ENCODE measurements at regions not wholly inside any gene's neighbourhood (a gene's known extent, or its start where the extent isn't known, plus 50 kb on each side); places are given as distances from the start of the nearest gene placed in this dataset.

- TF ChIP-seq, protein P1, sequence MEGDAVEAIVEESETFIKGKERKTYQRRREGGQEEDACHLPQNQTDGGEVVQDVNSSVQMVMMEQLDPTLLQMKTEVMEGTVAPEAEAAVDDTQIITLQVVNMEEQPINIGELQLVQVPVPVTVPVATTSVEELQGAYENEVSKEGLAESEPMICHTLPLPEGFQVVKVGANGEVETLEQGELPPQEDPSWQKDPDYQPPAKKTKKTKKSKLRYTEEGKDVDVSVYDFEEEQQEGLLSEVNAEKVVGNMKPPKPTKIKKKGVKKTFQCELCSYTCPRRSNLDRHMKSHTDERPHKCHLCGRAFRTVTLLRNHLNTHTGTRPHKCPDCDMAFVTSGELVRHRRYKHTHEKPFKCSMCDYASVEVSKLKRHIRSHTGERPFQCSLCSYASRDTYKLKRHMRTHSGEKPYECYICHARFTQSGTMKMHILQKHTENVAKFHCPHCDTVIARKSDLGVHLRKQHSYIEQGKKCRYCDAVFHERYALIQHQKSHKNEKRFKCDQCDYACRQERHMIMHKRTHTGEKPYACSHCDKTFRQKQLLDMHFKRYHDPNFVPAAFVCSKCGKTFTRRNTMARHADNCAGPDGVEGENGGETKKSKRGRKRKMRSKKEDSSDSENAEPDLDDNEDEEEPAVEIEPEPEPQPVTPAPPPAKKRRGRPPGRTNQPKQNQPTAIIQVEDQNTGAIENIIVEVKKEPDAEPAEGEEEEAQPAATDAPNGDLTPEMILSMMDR (IDR thresholded peaks at IDR 0.05; ENCODE audit: low read depth, low read length), result no peak
- no peak for DNase-seq (ENCODE audit: low read depth, low spot score)
- in situ Hi-C loops (cut with HindIII; ENCODE audit: low sequenced_read_pairs), result no loop called here
- H3K4me3 ChIP-seq (ENCODE audit: low read depth, low read length), result no peak overlapping the region
Observed at GRCh38 chr21:38036016-38036415, 119.8 kb upstream of the KCNJ6 start.

GRCh38 chr21:38037416-38037815 is 121.2 kb upstream of the KCNJ6 start:
- TF ChIP-seq, protein P1 (IDR thresholded peaks at IDR 0.05; ENCODE audit: low read depth, low read length), result no peak
- no peak for DNase-seq (ENCODE audit: low read depth, low spot score)
- no peak overlapping the region for H3K4me3 ChIP-seq (ENCODE audit: low read depth, low read length)
- in situ Hi-C loops (cut with HindIII; ENCODE audit: low sequenced_read_pairs), result no loop called here

DNA sequence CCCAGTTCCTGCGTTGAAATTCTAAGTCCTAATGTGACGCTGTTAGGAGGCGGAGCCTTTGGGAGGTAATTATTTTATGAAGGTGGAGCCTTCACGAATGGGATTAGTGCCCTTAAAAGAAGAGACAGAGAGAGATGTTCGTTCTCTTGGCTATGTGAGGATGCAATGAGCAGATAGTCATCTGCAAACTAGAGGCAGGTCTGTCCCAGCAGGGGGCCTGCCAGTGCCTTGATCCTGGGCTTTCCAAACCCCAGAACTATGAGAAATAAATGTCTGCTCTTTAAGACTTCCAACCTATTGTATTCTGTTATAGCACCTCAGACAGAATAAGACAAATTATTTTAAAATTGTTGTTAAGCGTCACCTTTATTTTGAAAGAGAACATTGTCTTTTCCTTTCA is 123.1 kb upstream of the KCNJ6 start:
- no peak for DNase-seq (ENCODE audit: low read depth, low spot score)
- in situ Hi-C loops (cut with HindIII; ENCODE audit: low sequenced_read_pairs), result no loop called here
- H3K4me3 ChIP-seq (ENCODE audit: low read depth, low read length), result no peak overlapping the region
- TF ChIP-seq, protein P1 (IDR thresholded peaks at IDR 0.05; ENCODE audit: low read depth, low read length), result no peak

DNA sequence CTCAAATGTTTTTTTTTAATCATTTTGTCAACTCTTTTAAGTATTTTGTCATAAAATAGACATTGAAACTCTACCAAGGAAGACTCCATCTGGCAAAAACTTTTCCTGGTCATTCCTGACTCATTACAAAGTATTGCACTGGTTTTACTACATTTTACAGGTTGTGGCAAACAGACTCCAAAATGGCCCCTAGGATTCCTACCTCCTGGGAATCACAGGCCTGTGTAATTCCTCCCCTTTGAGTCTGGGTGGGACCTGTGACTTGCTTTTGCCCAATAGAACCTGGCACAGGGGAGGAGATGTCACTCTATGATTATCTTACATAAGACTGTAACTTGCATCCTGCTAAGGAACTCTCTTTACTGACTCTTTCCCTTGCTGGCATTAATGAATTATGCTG is 123.6 kb upstream of the KCNJ6 start:
- TF ChIP-seq, protein P1 (IDR thresholded peaks at IDR 0.05; ENCODE audit: low read depth, low read length), result no peak
- DNase-seq (ENCODE audit: low read depth, low spot score), result no peak
- H3K4me3 ChIP-seq (ENCODE audit: low read depth, low read length), result no peak overlapping the region
- in situ Hi-C loops (cut with HindIII; ENCODE audit: low sequenced_read_pairs), result no loop called here

DNA sequence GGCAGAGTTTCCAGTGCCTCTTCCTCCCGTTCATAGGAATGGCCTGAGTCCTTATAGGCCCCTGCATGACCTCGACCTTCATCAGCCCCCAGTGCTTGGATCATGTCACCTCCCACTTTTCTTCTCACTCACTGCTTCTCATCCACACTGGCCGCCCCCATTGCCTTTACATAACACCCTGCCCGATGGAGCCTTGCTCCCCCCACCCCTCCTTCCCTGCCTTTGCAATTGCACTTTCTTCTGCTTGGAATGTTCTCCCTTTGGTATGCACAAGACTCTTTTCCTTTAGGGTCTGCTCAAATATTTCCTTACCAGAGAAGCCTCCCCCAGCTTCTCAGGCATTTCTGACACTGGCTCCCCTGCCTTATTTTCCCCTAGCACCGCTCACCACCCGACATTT is 125.2 kb upstream of the KCNJ6 start:
- TF ChIP-seq, protein P1 (IDR thresholded peaks at IDR 0.05; ENCODE audit: low read depth, low read length), result no peak
- in situ Hi-C loops (cut with HindIII; ENCODE audit: low sequenced_read_pairs), result no loop called here
- no peak for DNase-seq (ENCODE audit: low read depth, low spot score)
- H3K4me3 ChIP-seq (ENCODE audit: low read depth, low read length), result no peak overlapping the region

DNA sequence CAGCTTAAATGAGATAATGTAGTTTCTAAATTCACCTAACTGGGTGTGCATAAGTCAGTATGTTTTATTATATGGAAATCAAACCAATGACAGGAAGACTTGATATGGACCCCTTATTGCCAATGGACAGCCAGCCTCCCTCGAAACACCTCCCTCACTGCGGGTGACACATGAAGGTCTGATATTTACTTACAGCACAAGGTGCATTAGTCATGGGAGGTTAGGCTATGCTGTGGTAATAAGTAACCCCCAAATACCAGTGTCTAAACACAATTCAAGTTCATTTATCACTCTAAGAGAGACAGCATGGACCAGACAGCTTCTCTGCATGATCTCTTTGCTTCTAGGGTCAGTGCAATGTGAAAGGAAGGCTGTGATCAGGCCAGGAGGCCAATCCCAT is 126.0 kb upstream of the KCNJ6 start:
- no peak overlapping the region for H3K4me3 ChIP-seq (ENCODE audit: low read depth, low read length)
- TF ChIP-seq, protein P1 (IDR thresholded peaks at IDR 0.05; ENCODE audit: low read depth, low read length), result no peak
- no peak for DNase-seq (ENCODE audit: low read depth, low spot score)
- in situ Hi-C loops (cut with HindIII; ENCODE audit: low sequenced_read_pairs), result no loop called here

DNA sequence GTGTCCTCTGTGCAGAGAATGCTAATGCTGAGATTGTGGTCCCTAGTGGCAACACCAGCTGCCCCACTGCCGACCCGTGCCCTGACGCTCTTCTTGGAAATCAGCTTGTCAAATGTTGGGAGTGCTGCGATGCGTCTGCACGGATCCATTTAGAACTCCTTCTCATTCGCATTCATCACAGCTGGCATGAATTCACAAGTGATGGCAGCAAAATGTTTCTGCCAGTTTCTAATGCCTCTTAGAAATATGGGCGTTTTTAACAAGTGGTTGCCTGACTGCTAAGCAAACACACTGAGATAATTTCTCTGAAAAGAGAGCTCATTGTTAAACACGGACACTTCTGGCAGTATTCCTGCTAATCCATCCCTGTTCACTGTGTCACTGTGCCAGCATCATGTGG is 131.9 kb upstream of the KCNJ6 start:
- TF ChIP-seq, protein P1 (IDR thresholded peaks at IDR 0.05; ENCODE audit: low read depth, low read length), result no peak
- DNase-seq (ENCODE audit: low read depth, low spot score), result no peak
- no peak overlapping the region for H3K4me3 ChIP-seq (ENCODE audit: low read depth, low read length)
- in situ Hi-C loops (cut with HindIII; ENCODE audit: low sequenced_read_pairs), result no loop called here

Measured in astrocyte of the spinal cord (primary cell).